Ammon's horn (tissue), 1 donor: ENCODE measurements at regions not wholly inside any gene's neighbourhood (a gene's known extent, or its start where the extent isn't known, plus 50 kb on each side); places are given as distances from the start of the nearest gene placed in this dataset.
A peak's percentile ranks its signal among the peaks of the same experiment; 100 is the strongest.

Experiments
- DNase-seq: peaks from one replicate; pipeline ENCODE4 v3.0.0-alpha.2; 2016; ENCODE audit warnings: low spot score

DNA sequence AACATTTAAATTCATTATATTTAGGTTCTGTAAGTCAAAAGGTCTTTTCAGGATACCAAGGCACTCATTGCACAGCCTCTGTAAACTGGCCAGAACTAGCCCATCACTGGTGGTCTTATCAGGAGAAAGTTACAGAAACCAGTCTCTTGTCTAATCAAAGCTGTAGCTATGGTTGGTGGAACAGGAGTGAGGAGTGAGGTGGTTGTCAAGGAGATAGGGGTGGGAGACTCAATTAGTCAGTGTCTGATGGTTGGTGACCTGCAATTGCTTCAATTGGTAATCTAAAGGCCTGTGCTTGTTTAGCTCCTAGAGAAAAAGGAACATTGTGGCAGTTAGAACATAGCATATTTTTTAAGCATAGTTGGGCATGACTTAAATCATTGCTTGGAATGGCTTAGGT, 458.6 kb upstream of the CDH2 start:
- no peak for DNase-seq

GRCh38 chr18:28626756-28627155, 449.8 kb upstream of the CDH2 start:
- no peak for DNase-seq

DNA sequence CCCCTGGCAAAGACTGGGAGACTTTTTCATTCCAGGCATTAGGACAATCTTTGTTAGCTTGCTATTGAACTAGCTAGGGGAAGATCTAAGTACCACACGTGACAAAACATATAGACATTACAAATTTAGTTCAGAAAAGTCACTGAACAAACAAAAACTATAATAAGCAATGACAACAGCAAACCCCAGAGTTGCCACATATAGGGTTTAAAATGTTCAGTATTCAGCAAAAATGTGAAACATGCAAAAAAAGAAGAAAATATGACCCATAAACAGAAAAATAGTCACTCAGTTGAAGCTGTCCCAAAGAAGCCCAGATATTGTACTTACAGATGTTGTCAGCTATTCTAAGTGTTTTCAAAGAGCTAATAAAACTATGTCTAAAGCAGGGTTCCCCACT, 431.1 kb upstream of the CDH2 start:
- no peak for DNase-seq

- DNase-seq = no peak
Observed at GRCh38 chr18:28606686-28607085, 429.8 kb upstream of the CDH2 start.

DNA sequence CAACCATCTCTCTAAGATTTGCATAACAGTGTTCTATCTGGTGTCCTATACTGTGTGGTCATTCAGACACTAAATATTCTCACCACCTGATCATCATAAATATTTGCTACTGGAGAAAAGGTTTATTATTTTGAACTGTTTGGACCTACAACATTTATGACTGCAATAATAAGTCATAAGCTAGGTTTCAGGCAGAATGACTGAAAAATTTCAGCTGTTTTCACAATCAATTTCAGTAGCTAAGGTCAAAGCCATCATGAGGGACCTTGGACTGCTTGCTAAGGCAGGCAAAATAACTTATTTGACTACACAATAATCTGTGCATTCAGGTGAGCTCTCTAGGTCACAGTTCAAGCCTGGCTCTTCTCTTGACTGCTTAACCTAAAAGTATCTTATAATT, 425.5 kb upstream of the CDH2 start:
- no peak for DNase-seq

DNA sequence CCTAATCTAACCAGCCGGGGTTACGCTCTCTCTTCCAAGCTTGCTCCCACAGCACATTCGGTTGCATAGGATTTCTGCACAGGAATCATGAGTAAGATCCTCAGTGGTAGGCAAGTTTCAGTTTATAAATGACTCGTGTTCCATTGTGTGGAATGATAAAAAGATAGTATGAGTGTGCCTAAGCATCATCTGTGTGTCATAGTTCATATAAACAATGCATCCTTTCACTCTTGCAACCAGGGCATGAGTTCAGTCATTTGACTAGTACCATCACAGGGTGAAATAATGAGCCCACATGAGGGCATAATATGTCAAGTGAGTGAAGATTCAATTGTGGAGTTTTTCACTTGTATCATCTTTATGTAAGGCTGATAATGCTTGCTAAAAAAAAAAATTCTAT, 417.1 kb upstream of the CDH2 start:
- DNase-seq = no peak

GRCh38 chr18:28588884-28589549, 412.1 kb upstream of the CDH2 start:
- no peak for DNase-seq

DNA sequence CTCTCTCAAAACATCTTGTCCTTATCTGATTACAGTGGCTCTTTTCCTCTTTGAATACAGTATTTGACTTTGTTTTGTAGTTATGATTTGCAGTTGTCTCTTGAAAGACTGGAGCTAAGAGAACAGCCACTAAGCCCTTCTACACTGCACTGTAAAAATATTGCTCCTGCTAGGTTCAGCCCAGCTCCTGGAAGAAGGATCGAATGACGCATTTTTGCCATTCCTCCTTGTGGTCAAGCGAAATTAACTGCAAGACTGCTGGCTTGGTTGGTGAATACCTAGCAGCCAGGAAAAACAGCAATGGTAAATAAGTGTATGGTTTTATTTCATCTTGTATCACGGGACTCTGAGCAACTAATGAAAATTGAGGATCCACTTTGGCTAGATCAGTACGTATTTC, 407.8 kb upstream of the CDH2 start:
- DNase-seq = no peak

GRCh38 chr18:28582724-28583123, 405.8 kb upstream of the CDH2 start:
- DNase-seq = no peak

DNA sequence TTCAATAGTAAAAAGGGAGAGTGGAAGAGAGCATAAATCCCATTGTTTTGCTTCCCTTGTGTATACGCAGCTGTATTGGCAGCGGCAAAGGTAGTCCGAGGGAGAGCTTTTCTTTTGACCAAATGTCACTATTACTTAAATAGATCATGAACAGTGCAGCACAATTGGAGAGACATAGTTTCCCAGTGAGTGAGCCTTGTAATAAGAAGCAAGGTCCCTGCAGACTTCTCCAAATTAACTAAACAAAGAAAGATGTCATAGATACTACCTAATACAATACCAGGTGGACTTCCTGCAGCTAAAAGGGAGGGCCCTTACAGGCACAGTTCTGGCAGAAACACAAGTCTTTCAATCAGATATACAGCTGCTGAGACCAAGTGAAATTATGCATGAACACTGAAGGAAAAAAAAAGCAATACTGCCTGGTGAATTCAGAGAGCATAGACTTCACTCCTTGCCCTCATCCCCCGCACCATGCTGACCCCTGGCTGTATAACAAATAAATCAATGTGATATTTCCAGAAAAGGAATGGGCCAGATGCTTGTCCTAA, 404.7 kb upstream of the CDH2 start:
- DNase-seq = no peak

DNA sequence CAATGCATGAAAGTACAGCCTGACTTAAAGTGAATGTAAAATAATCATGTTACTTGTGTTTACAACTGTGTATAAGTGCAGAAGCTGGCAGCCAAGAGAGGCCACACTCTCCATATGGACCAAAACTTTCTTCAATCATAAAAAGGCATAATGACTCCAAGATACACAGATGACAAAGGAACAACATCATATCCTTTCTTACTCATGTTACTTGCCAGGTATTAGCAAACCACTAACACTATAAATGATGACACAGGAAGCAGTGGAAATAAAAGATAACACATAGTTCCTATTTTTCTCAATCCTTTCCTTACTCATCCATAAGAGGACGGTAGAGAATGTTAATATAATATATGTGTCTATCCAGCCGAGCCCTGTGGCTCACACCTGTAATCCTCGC, 400.0 kb upstream of the CDH2 start:
- no peak for DNase-seq

DNA sequence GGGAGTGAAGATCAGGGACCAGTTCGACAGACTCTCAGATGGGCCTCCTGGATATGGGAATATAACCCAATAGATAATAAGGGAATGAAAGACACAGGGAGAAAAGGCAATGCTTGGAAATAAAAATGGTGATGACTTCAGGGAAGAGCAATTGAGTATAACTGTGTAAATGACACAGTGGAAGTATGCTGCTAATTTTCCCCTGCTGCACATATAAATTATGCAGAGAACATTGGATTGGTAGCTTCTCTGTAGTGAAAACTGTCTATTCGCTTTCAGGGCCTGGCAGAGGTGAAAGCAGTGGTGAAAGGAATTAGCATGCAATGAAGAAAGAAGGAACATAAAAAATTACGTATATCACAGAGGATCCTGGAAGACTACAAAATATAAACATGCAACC, 398.2 kb upstream of the CDH2 start:
- DNase-seq = no peak

- DNase-seq = no peak
Observed at GRCh38 chr18:28574175-28574574, 397.2 kb upstream of the CDH2 start.

GRCh38 chr18:28571929-28572328, 395.0 kb upstream of the CDH2 start:
- DNase-seq = no peak

DNA sequence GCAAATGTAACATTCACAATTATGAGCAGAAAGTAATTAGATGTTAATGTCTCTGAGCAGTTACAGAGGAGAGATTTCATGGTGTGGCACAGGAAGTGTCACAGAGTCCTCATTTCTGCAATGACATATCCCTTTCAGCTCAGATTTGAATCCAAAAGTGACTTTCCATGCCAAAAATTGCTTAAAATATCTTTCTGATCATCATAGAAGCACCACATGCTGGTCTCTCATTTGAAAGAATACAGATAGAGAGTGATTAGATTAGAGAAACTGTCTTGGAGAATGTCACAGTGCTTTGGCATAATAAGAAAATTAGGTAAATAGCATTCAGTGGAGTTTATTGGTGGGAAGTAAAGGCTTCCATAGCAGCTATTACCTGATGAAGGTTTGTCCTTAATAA, 383.4 kb upstream of the CDH2 start:
- no peak for DNase-seq

DNA sequence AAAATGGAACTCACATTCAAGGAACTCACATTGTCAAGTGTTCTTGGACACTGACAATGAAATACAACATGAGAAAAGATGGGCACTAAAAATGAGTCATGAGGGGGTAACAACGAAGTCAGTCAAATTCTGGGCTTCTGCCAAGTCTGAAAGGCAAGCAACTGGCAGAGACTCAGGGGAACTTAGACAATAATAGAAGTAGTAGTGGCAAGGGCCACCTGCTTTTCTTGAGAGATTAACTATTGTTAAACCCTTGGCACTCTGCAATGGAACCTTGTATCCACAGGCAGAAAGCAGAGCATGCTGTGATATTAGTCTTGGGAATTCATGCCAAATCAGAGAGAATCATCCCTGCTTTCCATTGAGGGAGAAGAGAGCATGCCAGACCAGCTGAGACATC, 382.6 kb upstream of the CDH2 start:
- no peak for DNase-seq

DNA sequence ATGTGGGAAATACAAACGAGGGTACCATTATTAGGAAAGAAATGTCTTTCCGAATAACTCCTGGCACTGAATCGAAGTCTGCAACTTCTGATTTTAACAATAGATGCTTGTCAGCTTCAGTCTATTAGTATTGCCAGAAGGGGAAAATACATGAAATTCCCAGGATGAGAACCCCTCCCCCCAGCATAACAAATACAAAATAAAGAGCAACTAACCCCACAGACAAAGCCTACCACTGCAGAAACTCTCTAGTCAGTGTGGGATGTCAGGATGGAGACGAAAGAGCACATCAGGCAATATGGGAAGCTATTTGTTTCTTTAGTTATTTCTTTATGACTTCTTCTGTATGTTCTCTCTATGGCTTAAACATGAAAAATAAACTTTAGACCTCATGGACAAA, 365.0 kb upstream of the CDH2 start:
- DNase-seq = no peak

DNA sequence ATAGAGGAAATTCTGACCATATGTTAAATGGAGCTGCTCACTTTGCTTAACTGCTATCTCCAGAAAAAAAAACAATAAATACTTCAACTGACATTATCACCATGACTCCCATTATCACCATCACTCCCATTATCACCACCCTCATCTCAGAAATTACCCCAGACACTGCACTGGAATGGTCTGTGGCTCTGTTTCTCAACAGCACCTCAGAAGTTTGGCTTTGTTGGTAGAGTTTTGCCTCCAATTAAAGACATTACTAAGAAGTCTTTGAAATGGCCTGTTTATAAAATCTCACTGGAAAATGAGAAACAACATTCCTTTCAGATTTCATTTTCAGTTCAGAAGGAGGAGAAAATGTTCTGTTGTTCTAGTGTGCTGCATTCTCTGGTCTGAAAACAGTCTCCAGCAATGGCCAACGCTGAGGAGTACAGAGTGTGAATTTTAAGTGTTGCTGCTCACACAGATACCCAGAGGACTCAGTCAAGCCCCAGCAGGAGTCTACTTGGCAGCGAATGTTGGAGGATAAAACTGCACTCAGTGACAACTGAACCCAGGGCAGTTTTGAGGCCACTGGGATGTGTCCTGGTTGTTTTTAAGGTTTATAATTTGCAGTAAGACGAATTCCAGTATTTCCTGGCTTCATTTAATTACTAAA, 364.5 kb upstream of the CDH2 start:
- peak; percentile 72 for DNase-seq

DNA sequence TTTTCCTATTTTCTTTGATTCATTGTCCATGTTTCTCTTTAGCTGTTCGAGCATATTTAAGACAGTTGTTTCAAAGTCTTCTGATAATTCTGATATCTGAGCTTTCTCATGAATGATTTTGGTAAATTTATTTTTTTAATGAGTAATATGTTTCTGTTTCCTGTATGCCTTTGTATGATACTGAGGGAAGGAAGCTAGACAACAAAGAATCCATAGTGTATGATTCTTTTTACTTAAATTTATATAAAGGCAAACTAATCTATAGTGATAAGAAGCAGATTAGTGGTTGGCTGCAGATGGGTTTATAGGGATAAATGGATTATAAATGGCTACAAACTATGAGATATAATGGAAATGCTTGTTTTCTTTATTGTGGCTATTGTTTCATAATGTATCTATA, 352.7 kb upstream of the CDH2 start:
- DNase-seq = no peak

DNA sequence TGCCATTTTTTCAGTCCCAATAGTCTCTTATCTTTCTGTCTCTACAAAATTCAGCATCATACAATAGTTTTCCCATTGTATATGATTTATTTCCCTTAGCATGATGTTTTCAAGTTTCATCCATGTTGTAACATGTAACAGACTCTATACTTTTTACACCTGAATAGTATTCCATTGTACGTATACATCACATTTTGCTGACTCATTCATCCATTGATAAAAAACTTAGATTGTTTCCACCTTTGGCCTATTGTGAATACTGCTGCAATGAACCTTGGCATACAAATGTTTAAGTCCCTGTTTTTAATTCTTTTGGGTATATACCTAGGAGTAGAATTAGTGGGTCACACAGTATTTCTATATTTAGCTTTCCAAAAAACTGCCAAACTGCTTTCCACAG, 349.3 kb upstream of the CDH2 start:
- no peak for DNase-seq

GRCh38 chr18:28523758-28524475, 347.0 kb upstream of the CDH2 start:
- no peak for DNase-seq

GRCh38 chr18:28522236-28522635, 345.3 kb upstream of the CDH2 start:
- DNase-seq = no peak

DNA sequence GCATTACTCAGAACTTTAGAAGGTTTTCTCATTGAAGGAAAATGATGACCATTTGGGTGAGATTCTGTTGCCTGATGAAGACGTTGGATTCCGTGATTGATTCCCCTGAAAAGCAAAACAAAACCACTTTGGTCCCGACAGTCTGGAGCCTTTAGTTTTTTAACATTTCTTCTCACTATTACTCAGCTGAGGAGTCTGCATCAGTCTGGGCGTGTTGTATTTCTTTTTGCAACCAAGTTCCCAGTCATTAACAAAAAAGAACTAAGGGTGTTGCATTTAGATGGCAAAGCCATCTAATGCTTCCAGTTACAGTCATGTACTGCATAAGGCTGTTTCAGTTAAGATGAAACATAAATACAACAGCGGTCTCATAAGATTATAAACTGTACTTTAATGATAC, 343.1 kb upstream of the CDH2 start:
- no peak for DNase-seq
